Smooth muscle cell of the brain vasculature (primary cell): ENCODE measurements at regions not wholly inside any gene's neighbourhood (a gene's known extent, or its start where the extent isn't known, plus 50 kb on each side); places are given as distances from the start of the nearest gene placed in this dataset.
"Not testable (repeated sequence)": the region's sequence is repeated elsewhere in the genome, so short reads cannot be mapped to it uniquely, and the experiment has no call there.

ENCODE experiments used
- DNase-seq: peaks from one replicate; pipeline ENCODE4 v3.0.0-alpha.2; 2012; ENCODE audit warnings: low read depth, low spot score

DNA sequence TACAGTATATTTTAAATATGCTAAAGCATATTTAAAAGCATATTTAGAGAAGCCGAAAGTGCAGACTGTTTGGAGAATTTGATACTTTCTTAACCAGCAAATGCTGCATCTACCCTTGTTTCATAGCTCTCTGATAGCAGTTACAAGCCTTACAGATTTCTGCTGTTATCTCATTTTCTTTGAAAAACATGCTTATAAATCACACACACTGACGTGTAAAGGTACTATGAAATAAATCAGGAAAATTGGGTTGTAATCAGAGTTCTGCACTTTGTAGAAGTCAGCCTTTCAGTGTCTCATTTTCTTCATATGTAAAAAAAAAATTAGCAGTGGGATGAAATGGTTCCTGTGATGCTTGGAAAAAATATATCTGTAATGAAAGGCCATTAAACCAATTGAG, 1432.4 kb upstream of the ATXN8OS start:
- DNase-seq: no peak

DNA sequence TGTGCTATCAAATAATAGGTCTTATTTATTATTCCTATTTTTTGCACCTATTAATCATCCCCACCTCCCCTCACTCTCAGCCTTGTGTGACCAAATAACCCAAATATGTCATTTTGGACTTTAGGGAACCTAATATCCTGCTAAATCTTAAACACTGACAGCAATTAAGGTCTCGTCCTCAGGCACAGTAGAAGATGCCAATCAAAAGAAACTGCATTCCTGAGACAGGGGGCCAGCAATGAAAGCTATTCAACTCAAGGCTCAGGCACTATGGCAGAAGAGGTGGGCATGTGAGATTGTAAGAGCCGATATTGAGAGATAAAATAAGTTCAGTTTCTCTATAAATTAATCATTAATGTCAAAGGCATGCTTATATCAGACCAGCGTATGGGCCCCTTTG, 1437.7 kb upstream of the PCDH9 start:
- DNase-seq: no peak

DNA sequence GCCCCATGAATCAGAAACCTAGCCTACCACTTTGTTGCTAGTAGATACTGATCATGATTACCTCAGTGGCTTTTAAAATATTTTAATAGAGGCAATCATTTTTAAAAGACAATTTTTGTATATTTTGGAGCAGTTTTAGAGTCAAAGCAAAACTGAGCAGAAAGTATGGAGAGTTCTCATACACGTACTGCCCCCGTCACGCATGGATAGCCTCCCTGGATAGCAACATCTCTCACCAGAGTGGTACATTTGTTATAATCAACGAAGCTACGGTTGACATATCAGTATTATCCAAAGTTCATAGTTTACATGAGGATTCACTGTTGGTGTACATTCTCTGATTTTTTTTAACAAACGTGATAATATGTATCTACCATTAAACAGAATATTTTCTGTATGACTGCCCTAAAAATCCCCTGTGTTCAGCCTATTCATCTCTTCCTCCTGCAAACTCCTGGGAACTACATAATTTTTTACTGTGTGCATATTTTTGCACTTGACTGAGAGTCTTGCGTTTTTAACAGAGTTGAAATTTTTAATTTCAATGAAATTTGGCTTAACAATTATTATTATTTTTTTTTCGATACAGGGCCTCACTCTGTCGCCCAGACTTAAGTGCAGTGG, 1436.8 kb upstream of the PCDH9 start:
- no peak for DNase-seq

DNA sequence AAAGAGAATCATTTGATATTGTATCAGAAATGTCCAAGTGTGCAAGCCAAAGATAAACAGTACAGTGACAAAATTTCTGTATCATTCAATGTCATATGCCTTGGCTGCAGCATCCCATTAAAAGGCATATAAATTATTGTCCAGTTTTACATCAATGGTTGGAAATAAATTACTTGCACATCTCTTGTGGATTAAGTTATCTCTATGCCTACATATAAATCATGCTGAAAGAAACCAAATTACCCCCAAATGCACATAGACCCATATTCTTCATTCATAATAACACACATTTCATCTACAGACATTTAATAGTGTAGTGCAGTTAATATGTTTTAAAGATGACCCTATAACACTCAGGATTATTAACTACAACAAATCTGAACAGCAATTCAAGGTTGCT, 1415.7 kb upstream of the PCDH9 start:
- no peak for DNase-seq

DNA sequence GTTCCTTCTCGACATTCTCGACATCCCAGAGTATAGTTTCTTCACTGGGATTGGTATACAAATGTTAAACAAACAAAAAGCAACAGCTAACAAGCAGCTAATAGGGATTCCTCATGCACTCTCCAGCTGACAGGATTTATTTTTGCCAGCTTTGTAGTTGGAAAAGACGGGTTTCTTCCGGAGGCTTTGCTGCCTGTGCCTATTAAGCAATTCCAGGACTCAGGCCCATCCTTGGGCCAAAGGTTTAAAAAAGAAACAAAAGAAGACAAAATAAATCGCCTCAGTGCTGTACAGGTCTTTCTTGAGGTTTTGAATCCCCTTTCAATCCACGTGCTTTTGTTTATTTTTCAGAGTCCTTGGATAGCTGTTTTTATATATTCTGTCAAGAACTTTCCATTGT, 1414.5 kb upstream of the PCDH9 start:
- DNase-seq: no peak

DNA sequence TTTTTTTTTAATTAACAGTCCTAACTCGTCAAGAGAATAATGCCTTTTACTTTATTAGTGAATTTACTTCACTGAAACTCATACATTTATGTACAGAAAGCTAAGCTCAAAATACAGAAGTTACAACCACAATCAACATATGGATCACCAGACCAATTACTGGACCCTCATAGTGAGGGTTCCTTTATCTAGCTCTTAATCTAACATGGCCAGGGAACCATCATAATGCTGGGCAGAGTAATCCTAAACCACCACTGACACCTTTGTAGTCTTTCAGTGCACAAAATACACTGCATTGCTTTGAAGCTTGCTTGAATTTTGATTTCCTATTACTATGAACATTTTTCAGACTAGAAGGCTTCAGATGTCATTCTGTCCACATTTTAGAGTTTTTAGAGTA, 1406.6 kb upstream of the PCDH9 start:
- DNase-seq: no peak

DNA sequence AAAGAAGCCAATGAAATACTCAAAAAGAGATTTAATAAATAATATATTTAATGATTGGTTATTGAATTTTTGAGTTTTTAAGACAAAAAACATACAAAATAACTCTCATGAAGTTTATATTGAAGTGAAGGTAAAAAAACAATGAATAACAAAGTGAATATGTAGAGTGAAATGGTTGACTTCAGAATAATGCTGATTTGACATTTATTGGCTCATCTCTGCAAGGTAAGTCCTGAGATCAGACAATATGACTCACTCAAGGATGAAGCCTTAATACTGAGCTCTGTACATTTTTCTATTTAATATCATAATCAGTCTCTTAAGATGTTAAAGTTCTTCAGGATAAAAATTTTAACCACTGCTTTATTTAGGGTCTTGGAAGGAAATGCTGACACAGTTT, 1398.9 kb upstream of the PCDH9 start:
- DNase-seq: no peak

DNA sequence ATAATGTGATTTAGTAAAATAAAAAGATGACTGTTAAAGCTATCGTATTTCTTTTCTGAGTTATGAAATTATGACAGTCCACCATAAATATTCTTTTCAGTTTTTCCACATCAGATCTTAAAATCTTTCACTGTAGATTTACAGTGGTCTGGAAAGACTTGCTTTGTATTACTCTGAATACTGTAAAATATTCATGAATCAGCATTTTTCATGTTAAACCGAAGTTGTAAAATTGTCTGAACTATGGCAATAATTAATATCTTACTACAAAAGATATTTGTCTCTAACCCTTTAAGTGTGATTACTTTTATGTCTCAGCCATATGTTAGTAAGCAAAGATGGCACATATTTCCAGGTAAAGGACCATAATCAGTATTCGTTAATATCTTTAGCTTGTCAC, 1397.2 kb upstream of the PCDH9 start:
- DNase-seq: no peak

DNA sequence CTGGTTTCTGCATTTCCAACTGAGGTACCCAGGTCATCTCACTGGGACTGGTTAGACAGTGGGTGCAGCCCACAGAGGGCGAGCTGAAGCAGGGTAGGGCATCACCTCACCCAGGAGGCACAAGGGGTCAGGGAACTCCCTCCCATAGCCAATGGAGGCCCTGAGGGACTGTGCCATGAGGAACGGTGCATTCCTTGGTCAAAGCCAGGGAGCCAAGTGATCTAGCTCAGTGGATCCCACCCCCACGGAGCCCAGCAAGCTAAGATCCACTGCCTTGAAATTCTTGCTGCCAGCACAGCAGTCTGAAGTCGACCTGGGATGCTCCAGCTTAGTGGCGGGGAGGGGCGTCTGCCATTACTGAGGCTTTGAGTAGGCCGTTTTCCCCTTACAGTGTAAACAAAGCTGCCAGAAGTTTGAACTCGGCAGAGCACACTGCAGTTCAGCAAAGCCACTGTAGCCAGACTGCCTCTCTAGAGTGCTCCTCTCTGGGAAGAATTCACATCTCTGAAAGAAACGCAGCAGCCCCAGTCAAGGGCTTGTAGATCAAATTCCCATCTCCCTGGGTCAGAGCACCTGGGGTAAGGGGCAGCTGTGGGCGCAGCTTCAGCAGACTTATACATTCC, 1386.6 kb upstream of the PCDH9 start:
- no peak for DNase-seq

DNA sequence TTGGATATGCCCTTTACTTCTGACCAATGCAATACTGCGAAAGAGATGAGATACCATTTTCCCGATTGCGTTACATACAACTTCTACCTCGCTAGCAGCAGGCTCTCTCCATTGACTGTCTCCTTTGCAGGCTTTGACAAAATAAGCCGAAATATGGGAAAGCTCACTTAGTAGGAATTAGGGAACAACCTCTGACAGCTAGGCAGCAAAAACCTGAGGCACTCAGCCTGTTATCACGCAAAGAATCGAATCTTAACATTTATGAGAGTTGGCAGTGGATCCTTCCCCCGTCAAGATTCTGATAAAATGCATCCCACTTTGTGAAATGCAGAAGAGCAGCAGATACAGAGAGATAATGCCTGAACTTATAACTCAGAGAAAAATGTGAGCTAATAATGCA, 1379.5 kb upstream of the PCDH9 start:
- no peak for DNase-seq

DNA sequence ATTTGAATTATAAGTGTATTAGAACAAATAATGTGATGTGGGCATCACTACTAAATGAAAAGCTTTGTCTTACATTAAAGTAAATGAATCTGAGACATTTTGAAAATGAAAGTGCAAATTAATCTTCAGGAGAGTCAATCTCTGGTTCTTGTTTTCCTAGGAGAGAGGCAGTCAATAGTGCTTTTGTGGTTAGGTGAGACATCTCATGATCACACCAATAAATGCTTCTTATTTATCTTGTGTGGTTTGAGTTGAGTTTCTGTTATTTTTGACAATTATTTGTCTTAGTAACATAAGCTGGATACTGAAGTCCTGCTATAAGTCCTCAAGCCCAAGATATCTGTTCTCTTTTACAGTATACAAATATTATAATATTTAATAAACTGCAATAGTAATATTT, 1378.0 kb upstream of the PCDH9 start:
- no peak for DNase-seq

DNA sequence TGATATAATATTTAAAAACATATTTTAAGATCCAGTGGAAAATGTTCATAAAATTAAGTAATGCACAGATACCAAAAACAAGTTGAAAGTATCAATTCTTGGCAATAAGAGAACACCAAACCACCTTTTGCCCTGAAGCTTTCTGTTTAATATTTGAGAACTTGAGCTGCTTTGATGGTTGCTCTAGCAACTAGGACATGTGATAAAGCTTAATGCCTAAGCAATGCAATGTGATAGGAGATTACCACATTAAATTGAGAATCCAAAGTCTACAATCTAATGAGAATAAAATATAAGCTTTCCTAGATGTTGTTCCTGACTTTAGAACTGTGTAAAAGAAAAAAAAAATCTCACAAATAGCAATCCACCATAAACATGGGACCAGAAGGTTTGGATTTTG, 1367.5 kb upstream of the PCDH9 start:
- no peak for DNase-seq

DNA sequence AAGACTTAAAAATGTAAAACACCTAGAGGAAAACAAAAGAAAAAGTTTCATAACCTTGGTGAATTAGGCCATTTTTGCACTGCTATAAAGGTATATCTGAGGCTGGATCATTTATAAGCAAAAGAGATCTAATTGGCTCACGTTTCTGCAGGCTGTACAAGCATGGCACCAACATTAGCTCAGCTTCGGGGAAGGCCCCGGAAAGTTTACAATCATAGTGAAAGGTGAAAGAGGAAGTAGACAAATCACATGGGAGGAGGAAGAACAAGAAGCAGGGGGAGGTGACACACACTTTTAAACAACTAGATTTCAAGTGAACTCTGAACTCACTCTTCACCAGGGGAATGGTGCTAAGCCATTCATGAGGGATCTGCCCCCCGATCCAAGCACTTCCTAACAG, 1358.5 kb upstream of the PCDH9 start:
- DNase-seq: no peak

DNA sequence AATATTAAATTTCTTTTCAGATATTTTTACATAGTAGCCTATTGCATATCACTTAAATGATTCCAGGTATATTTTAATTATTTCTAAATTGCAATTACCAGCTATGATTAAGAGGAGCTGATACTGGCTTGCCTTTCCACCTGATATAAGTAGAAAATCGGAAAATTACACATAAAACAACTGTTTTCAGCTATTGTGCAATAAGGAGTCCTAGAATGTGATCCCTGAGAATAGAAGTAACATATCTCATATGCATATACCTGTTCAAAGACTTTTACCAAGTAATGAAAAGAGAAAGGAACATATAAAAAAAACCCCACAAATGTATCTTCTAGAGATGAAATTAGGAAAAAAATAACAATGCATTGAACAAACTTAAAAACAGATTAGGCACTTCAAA, 1354.6 kb upstream of the PCDH9 start:
- DNase-seq: no peak

DNA sequence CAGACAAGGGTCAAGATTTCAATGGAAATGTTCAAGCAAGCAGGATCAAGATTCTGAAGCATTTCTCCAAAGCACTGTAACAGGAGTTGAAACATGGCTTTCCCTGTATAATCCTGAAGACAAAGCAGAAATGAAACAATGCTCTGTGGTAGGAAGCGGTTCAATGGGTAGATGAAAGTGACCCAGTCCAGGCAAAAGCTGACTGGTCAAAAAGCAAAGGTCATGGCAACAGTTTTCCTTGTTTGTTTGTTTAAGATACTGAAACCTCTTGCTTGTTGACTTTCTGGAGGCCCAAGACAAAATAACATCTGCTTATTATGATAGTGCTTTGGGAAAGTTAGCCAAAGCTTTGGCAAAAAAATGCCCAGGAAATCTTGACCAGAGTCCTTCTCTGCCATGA, 1343.9 kb upstream of the PCDH9 start:
- DNase-seq: no peak

DNA sequence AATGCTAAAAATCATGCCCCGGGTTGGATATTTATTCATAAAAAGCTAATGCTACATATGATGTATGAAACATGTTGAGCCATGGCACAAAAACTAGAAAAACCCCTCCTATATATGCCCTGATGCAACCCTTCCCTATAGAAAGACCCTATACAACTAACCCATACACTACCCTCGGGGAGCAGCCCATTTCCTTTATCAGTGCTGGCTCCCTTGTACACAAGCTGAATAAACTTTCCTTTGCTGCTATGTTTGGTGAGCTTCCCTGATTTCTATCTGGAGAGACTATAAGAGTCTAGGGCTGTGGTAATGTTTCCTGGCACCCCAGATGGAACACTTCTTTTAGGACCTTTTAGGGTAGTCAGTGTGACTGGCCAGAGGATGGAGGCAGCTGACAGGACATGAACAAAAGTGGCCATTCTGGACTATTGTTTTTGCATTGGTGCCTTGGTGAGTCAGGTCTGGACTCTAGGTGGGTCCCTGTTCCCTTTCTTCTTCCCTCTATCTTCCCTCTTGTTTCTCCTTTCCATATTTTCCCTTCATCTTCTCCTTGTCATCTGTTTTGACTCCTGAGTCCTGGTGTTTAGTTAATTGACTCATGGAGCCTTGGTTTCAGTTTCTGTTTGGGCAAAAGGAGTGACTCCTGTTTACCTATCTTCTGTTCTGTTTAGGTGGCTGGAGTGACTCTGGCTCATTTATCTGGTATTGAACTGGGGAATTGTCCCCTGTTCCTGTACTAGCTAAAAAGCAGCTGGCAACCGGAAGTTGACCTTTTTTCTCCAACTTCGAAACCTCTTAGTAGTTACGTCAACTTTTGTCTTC, 1321.8 kb upstream of the PCDH9 start:
- no peak for DNase-seq

DNA sequence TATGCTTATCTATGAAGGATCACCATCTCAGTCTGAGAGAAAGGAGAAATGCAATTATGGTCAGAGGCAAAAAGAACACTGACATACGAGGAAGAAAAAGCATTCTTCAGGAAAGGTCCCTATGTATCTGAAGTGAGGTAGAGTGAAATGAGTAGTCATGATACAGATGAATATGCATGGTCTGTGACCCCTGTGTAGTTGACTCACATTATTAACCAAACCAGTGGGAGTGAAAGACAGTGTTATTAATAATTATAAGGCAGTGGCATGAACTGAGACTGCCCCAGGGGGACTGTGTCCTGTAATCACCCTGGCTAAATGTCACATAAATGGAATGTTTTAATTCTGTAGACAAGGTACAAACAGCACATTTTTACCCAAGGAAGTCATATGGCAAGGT, 1320.2 kb upstream of the PCDH9 start:
- DNase-seq: no peak

DNA sequence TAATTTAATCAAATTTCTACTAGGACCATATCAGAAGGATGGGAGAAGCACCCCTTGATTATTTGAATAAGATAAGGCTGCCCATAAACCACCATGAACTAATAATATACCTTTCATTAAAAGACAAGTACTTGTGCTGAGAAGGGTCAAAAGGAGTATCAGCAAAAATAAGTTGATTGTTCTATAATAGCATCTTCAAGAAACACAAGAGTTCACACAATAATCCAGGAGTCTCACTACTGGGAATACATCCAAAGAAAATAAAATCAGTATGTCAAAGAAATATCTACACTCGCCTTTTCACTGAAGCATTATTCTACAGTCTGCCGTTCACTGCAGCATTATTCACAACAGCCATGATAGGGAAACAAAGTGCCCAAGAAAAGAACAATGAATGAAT, 1310.1 kb upstream of the PCDH9 start:
- no peak for DNase-seq

DNA sequence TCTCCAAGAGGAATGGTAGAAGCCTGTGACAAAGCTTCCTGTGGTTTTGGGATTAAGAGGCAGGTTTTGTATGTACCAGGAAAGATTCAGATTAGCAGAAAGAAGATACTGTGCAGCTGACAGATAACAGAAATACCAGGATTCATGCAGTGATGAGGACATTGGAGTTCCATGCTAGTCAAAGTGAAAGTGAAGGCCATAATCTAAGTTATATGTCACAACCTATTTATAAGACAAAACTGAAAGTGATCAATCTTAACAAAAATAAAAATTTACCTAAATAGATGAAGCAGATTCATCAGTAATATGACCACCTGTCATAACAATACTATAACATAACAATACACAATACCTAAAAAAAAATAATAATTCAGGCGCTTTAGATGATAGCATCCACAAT, 1305.2 kb upstream of the PCDH9 start:
- no peak for DNase-seq

DNA sequence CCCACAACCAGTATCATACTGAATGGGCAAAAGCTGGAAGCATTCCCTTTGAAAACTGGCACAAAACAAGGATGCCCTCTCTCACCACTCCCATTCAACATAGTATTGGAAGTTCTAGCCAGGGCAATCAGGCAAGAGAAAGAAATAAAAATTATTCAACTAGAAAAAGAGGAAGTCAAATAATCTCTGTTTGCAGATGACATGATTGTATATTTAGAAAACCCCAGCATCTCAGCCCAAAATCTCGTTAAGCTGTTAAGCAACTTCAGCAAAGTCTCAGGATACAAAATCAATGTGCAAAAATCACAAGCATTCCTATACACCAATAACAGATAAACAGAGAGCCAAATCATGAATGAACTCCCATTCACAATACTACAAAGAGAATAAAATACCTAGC, 1297.0 kb upstream of the PCDH9 start:
- DNase-seq: not testable (repeated sequence)

DNA sequence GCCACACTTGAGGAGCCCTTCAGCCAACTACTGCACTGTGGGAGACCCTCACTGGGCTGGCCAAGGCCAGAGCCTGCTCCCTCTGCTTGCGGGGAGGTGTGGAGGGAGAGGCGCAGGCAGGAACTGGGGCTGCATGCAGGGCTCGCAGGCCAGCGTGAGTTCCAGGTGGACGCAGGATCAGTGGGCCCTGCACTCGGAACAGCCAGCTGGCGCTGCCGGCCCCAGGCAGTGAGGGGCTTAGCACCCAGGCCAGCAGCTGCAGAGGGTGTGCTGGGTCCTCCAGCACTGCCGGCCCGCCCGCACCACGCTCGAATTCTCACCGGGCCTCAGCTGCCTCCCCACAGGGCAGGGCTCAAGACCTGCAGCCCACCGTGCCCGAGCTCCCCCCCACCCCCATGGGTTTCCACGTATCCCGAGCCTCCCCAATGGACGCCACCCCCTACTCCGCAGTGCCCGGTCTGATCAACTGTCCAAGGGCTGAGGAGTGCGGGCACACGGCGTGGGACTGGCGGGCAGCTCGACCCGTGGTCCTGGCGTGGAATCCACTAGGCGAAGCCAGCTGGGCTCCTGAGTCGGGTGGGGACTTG, 1293.8 kb upstream of the PCDH9 start:
- DNase-seq: no peak

DNA sequence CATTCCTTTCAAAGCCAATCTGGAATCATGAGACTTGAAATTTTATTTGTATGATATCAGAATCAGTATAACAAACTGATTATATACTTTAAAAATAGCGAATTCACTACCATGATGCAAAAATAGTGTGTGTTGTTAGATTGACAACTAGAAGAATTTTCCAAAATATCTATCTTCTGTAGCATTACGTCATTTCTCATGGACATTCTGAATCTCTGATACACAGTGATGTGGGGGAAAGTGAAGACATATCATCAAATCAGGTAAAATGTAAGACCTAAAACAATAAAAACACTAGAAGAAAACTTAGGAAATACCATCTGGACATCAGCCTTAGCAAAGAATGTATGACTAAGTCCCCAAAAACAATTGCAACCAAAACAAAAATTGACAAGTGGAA, 1292.0 kb upstream of the PCDH9 start:
- no peak for DNase-seq
